Karpas-422 (cell line): ENCODE measurements at regions not wholly inside any gene's neighbourhood (a gene's known extent, or its start where the extent isn't known, plus 50 kb on each side); places are given as distances from the start of the nearest gene placed in this dataset.

Source experiments
- DNase-seq: peaks from one replicate; pipeline ENCODE4 v3.0.0-alpha.2; 2015
- H2AFZ ChIP-seq: fragments of 200-600 bp; sonication (generic); 2 replicates; pipeline ENCODE4 v1.6.1; 2014; ENCODE audit warnings: antibody characterized with exemption, low read length, mixed read lengths
- H3K27ac ChIP-seq: fragments of 200-600 bp; sonication (generic); 2 replicates; pipeline ENCODE4 v1.5.1; 2014; ENCODE audit warnings: mild to moderate bottlenecking, low read length, moderate library complexity
- H3K27me3 ChIP-seq: fragments of 200-600 bp; sonication (generic); 2 replicates; pipeline ENCODE4 v1.6.1; 2014; ENCODE audit warnings: low read length, mixed read lengths
- H3K36me3 ChIP-seq: fragments of 200-600 bp; sonication (generic); 2 replicates; pipeline ENCODE4 v1.6.1; 2014; ENCODE audit warnings: low read length, mixed read lengths; ENCODE audit not compliant: insufficient read depth
- H3K4me1 ChIP-seq: fragments of 200-600 bp; sonication (generic); 2 replicates; pipeline ENCODE4 v1.6.1; 2014; ENCODE audit warnings: mild to moderate bottlenecking, low read length, mixed read lengths
- H3K4me2 ChIP-seq: fragments of 200-600 bp; sonication (generic); 2 replicates; pipeline ENCODE4 v1.6.1; 2014; ENCODE audit warnings: low read length, low read depth, mild to moderate bottlenecking; ENCODE audit not compliant: poor library complexity, severe bottlenecking
- H3K4me3 ChIP-seq: fragments of 200-600 bp; sonication (generic); 2 replicates; pipeline ENCODE4 v1.5.1; 2014; ENCODE audit warnings: mild to moderate bottlenecking, antibody characterized with exemption, low read length, mixed read lengths
- H3K79me2 ChIP-seq: fragments of 200-600 bp; sonication (generic); 2 replicates; pipeline ENCODE4 v1.6.1; 2014; ENCODE audit warnings: mild to moderate bottlenecking, low read length, mixed read lengths
- H3K9ac ChIP-seq: fragments of 200-600 bp; sonication (generic); 2 replicates; pipeline ENCODE4 v1.6.0; 2014; ENCODE audit warnings: low read length
- H3K9me2 ChIP-seq: fragments of 200-600 bp; sonication (generic), shearing (Covaris generic); replicated peaks from 2 replicates; pipeline ENCODE4 v1.6.0; 2014; ENCODE audit warnings: mild to moderate bottlenecking, low read length, moderate library complexity; ENCODE audit not compliant: insufficient read depth
- H3K9me3 ChIP-seq: fragments of 300-700, 200-600 bp; sonication (generic); 2 replicates; pipeline ENCODE4 v1.6.1; 2014; ENCODE audit warnings: low read length, mixed read lengths
- H4K20me1 ChIP-seq: fragments of 200-600 bp; sonication (generic); 2 replicates; pipeline ENCODE4 v1.6.1; 2014; ENCODE audit warnings: mild to moderate bottlenecking, antibody characterized with exemption, low read length, low read depth; ENCODE audit not compliant: insufficient read depth

DNA sequence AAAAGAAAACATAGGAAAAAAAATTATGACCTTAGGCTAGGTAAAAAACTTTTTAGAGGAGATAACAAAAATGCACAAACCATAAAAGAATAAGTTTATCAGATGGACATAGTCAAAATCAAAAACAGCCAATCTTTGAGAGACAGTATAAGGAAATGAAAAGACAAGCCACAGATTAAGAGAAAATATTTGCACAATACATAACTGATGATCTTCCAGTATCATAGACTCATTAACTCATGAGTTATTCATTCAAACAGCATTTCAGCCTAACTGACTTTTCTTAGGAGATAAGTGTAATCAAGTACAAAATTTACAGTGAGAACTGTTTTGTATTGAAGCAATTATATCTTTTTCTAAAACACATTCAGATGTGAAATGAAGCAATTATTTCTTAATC, 183.8 kb downstream of the FBXO8 start:
- Histone ChIP-seq H3K79me2 (no peaks in the 10 kb centered on the region), H3K27ac (no peak overlapping the region), H3K4me1 (no peaks in the 10 kb centered on the region), H2AFZ (no peak overlapping the region), H3K4me3 (no peak overlapping the region), H3K9ac (no peak overlapping the region), H3K27me3 (no peaks in the 10 kb centered on the region), H3K4me2 (no peak overlapping the region), H3K9me2 (no peaks in the 10 kb centered on the region), H4K20me1 (no peaks in the 10 kb centered on the region), H3K9me3 (no peaks in the 10 kb centered on the region), H3K36me3 (no peaks in the 10 kb centered on the region)
- no peak for DNase-seq

GRCh38 chr4:174096999-174097398, 186.5 kb downstream of the FBXO8 start:
- Histone ChIP-seq H3K4me2 (no peak overlapping the region), H3K79me2 (no peaks in the 10 kb centered on the region), H2AFZ (no peak overlapping the region)

DNA sequence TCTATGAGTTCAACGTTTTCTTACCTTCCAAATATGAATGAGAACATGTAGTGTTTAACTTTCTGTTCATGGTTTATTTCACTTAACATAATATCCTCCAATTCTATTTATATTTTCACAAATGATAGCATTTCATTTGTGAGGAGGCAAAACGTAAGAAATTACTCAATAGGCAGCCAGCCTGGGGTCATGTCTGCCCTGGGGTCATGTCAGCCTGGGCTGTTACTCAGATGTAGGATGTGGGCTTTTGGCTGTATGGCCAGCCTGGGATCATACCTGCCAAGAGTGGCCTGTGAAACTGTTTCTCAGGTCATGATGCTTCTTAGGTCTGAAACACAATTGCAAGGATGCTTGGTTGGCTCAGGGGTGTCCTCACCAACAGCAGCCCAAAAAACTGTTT, 187.0 kb downstream of the FBXO8 start:
- no peaks in the 10 kb centered on the region for H3K27me3 ChIP-seq
- no peaks in the 10 kb centered on the region for H3K9me2 ChIP-seq
- no peak overlapping the region for H3K9ac ChIP-seq
- no peaks in the 10 kb centered on the region for H3K79me2 ChIP-seq
- no peaks in the 10 kb centered on the region for H3K36me3 ChIP-seq
- no peaks in the 10 kb centered on the region for H3K9me3 ChIP-seq
- no peak overlapping the region for H3K4me3 ChIP-seq
- no peak overlapping the region for H2AFZ ChIP-seq
- no peaks in the 10 kb centered on the region for H4K20me1 ChIP-seq
- no peak overlapping the region for H3K4me2 ChIP-seq
- H3K27ac ChIP-seq, result no peak overlapping the region
- no peak for DNase-seq
- H3K4me1 ChIP-seq, result no peaks in the 10 kb centered on the region

More at GRCh38 chr4:174096999-174097398, 186.5 kb downstream of the FBXO8 start:
- no peaks in the 10 kb centered on the region for H4K20me1 ChIP-seq
- H3K27me3 ChIP-seq, result no peaks in the 10 kb centered on the region
- DNase-seq, result no peak
- no peaks in the 10 kb centered on the region for H3K9me3 ChIP-seq
- no peaks in the 10 kb centered on the region for H3K9me2 ChIP-seq
- no peak overlapping the region for H3K27ac ChIP-seq
- no peaks in the 10 kb centered on the region for H3K36me3 ChIP-seq
- H3K4me1 ChIP-seq, result no peaks in the 10 kb centered on the region
- H3K9ac ChIP-seq, result no peak overlapping the region
- H3K4me3 ChIP-seq, result no peak overlapping the region

DNA sequence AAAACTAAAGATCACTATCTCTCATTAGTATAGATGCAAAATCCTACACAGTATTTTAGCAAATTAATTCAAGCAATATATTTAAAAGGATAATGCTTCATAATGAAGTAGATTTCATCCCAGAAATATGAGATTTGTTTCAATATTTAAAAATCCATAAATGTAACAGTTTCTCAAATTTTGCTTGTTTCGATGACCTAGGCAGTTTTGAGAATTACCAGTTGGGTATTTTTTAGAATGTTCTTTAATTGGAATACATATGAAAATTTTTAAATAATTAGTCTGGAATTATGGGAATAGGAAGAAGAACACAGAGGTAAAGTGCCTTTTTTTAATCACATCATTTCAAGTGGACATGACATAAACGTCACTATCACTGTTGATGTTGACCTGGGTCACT, 192.3 kb downstream of the FBXO8 start:
- no peak overlapping the region for H3K9ac ChIP-seq
- no peaks in the 10 kb centered on the region for H3K36me3 ChIP-seq
- no peaks in the 10 kb centered on the region for H4K20me1 ChIP-seq
- no peak overlapping the region for H2AFZ ChIP-seq
- H3K27me3 ChIP-seq, result no peaks in the 10 kb centered on the region
- H3K4me2 ChIP-seq, result no peak overlapping the region
- H3K4me1 ChIP-seq, result no peaks in the 10 kb centered on the region
- no peaks in the 10 kb centered on the region for H3K79me2 ChIP-seq
- no peak for DNase-seq
- H3K4me3 ChIP-seq, result no peak overlapping the region
- H3K9me3 ChIP-seq, result no peaks in the 10 kb centered on the region
- H3K27ac ChIP-seq, result no peak overlapping the region
- no peaks in the 10 kb centered on the region for H3K9me2 ChIP-seq

- Histone ChIP-seq H3K4me2 (no peak overlapping the region), H3K4me3 (no peak overlapping the region)
Observed at GRCh38 chr4:174089711-174090110, 193.8 kb downstream of the FBXO8 start.

GRCh38 chr4:174088795-174089194, 194.7 kb downstream of the FBXO8 start:
- Histone ChIP-seq H3K36me3 (no peaks in the 10 kb centered on the region), H4K20me1 (no peaks in the 10 kb centered on the region), H3K9me3 (no peaks in the 10 kb centered on the region), H3K4me1 (no peaks in the 10 kb centered on the region), H3K4me3 (no peak overlapping the region), H2AFZ (no peak overlapping the region), H3K27ac (no peak overlapping the region), H3K4me2 (no peak overlapping the region), H3K9me2 (no peaks in the 10 kb centered on the region), H3K9ac (no peak overlapping the region), H3K27me3 (no peaks in the 10 kb centered on the region), H3K79me2 (no peaks in the 10 kb centered on the region)
- DNase-seq, result no peak

More at GRCh38 chr4:174089711-174090110, 193.8 kb downstream of the FBXO8 start:
- Histone ChIP-seq H3K27me3 (no peaks in the 10 kb centered on the region), H3K9me2 (no peaks in the 10 kb centered on the region), H3K9me3 (no peaks in the 10 kb centered on the region), H3K36me3 (no peaks in the 10 kb centered on the region), H4K20me1 (no peaks in the 10 kb centered on the region), H3K4me1 (no peaks in the 10 kb centered on the region), H3K79me2 (no peaks in the 10 kb centered on the region), H3K9ac (no peak overlapping the region), H3K27ac (no peak overlapping the region), H2AFZ (no peak overlapping the region)
- DNase-seq, result no peak

DNA sequence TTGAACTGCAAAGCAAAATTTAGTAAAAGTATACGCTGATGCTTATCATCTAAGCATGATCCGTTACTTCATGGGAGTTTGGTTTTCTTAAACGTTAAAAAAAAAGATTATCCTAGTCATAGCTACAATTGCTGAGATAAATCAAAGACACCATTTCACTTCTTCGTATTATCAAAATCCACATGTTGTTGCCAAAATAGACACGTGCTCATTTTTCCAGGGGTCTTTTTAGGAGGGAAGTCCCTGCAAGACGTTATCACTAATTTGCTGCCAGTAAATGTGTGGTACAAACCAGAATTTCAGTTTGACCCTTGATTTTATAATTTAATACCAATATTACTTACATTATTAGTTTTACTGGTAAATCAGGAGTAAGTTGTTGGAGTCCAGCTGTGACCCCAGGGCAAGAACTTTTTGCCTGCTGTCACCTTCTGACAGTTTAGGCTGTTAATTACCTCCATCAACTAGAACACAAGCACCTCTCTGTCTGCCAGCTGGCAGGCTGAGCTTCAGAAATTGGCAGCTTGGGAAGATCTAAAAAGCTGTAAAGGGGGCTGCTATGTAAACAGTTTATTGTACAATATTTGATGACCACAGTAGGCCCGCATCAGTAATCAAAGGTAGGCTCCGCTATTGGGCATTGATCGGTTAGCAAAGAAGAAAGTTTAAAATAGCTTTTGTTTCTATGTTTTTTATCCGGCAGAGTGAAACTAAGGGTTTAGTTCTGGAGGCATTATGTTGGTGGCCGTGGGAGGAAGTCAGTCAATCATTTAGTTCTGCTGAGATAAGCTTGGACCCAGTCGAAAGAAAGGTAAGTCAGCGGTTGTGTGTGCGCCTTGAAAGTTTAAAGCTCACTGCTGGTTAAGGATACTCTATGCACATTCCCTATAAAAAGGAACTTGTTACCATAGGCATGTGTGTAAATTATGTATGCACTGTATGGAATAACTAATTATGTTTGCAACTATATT, 196.4 kb downstream of the FBXO8 start:
- Histone ChIP-seq H3K9ac (no peak overlapping the region), H3K36me3 (no peaks in the 10 kb centered on the region), H3K4me3 (no peak overlapping the region), H3K9me2 (no peaks in the 10 kb centered on the region), H4K20me1 (no peaks in the 10 kb centered on the region), H3K27ac (no peak overlapping the region), H3K4me1 (no peaks in the 10 kb centered on the region), H3K27me3 (no peaks in the 10 kb centered on the region), H3K79me2 (no peaks in the 10 kb centered on the region), H2AFZ (no peak overlapping the region), H3K4me2 (no peak overlapping the region), H3K9me3 (no peaks in the 10 kb centered on the region)
- DNase-seq, result no peak

- Histone ChIP-seq H4K20me1 (no peaks in the 10 kb centered on the region), H3K9ac (no peak overlapping the region), H3K4me1 (no peaks in the 10 kb centered on the region), H3K4me3 (no peak overlapping the region), H3K79me2 (no peaks in the 10 kb centered on the region), H3K36me3 (no peaks in the 10 kb centered on the region), H3K27me3 (no peaks in the 10 kb centered on the region), H3K9me2 (no peaks in the 10 kb centered on the region), H3K9me3 (no peaks in the 10 kb centered on the region), H3K4me2 (no peak overlapping the region), H2AFZ (no peak overlapping the region), H3K27ac (no peak overlapping the region)
- no peak for DNase-seq
Observed at GRCh38 chr4:174084981-174085380, 198.5 kb downstream of the FBXO8 start.
